ENCODE measurements at regions not wholly inside any gene's neighbourhood (a gene's known extent, or its start where the extent isn't known, plus 50 kb on each side); places are given as distances from the start of the nearest gene placed in this dataset.

DNA sequence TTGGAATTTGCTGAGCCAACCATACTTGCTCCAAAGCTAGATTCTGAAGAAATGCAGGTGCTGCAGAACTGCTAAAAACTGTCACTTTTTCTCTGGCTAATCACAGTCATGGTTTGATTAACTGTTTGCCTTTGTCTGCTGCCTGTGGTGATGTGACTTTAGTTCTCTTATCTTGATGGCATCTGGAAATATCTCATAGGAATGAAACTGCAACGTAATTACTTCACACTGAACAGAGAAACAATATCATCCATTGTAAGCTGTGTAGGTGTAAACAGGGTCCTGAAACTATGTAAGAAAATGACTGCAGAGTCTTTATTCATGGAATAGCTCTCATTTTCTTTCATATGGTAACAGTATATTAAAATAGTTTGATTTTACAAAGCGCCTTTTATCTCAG is 721.9 kb upstream of the HS3ST5 start:
- ATAC-seq: no peak
- in situ Hi-C loops (cut with HindIII; ENCODE audit: low pct_unique_long_range_greater_than_20kb, low sequenced_read_pairs): no loop called here
- BruUV-seq (replicated peaks): no TSS peak

DNA sequence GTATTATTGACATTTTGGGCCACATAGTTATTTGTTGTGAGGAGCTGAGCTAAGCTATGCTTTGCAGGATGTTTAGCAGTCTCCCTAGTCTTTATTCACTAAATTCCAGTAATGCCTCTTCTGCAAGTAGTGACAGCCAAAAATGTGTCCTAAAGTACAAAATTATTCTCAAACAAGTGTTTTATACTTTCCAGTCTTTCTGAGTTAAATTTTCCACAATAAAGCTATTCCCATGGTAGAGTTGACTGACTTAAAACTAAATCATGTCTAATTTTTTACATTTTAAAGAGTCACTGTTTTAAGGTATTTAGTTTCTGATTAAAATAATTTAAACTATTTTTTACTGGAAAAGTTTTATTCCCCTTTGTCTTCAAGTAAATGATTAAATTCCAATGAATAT is 717.8 kb upstream of the HS3ST5 start:
- TF ChIP-seq, protein P1, sequence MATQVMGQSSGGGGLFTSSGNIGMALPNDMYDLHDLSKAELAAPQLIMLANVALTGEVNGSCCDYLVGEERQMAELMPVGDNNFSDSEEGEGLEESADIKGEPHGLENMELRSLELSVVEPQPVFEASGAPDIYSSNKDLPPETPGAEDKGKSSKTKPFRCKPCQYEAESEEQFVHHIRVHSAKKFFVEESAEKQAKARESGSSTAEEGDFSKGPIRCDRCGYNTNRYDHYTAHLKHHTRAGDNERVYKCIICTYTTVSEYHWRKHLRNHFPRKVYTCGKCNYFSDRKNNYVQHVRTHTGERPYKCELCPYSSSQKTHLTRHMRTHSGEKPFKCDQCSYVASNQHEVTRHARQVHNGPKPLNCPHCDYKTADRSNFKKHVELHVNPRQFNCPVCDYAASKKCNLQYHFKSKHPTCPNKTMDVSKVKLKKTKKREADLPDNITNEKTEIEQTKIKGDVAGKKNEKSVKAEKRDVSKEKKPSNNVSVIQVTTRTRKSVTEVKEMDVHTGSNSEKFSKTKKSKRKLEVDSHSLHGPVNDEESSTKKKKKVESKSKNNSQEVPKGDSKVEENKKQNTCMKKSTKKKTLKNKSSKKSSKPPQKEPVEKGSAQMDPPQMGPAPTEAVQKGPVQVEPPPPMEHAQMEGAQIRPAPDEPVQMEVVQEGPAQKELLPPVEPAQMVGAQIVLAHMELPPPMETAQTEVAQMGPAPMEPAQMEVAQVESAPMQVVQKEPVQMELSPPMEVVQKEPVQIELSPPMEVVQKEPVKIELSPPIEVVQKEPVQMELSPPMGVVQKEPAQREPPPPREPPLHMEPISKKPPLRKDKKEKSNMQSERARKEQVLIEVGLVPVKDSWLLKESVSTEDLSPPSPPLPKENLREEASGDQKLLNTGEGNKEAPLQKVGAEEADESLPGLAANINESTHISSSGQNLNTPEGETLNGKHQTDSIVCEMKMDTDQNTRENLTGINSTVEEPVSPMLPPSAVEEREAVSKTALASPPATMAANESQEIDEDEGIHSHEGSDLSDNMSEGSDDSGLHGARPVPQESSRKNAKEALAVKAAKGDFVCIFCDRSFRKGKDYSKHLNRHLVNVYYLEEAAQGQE (IDR thresholded peaks at IDR 0.05; ENCODE audit: insufficient read depth in 1 of 2, low read depth in 2 of 2, low read length in 1 of 2): no peak
- TF ChIP-seq TCF7L2 (IDR thresholded peaks at IDR 0.05; ENCODE audit: low read depth, low read length) (no peak), SIN3A (IDR thresholded peaks at IDR 0.05; ENCODE audit: borderline replicate concordance, insufficient read depth, low read depth, low read length) (no peak), POLR2AphosphoS5 (IDR thresholded peaks at IDR 0.05; ENCODE audit: low read depth, low read length) (no peak)
- TF ChIP-seq, protein P2, sequence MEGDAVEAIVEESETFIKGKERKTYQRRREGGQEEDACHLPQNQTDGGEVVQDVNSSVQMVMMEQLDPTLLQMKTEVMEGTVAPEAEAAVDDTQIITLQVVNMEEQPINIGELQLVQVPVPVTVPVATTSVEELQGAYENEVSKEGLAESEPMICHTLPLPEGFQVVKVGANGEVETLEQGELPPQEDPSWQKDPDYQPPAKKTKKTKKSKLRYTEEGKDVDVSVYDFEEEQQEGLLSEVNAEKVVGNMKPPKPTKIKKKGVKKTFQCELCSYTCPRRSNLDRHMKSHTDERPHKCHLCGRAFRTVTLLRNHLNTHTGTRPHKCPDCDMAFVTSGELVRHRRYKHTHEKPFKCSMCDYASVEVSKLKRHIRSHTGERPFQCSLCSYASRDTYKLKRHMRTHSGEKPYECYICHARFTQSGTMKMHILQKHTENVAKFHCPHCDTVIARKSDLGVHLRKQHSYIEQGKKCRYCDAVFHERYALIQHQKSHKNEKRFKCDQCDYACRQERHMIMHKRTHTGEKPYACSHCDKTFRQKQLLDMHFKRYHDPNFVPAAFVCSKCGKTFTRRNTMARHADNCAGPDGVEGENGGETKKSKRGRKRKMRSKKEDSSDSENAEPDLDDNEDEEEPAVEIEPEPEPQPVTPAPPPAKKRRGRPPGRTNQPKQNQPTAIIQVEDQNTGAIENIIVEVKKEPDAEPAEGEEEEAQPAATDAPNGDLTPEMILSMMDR (IDR thresholded peaks at IDR 0.05): no peak
- no TSS peak for BruUV-seq (replicated peaks)
- Histone ChIP-seq H3K27ac (ENCODE audit: low read length) (no peak overlapping the region), H3K9me3 (ENCODE audit: control insufficient read depth, insufficient read depth, low read depth, low read length) (0 out of 2 replicates have a peak, but pooled peaks cover 3% of the 10 kb centered on the region), H3K4me1 (ENCODE audit: control insufficient read depth, insufficient read depth, low read length) (no peaks in the 10 kb centered on the region), H3K36me3 (ENCODE audit: control insufficient read depth, insufficient read depth, low read length) (no peaks in the 10 kb centered on the region), H3K27me3 (ENCODE audit: control insufficient read depth, insufficient read depth, low read length) (no peaks in the 10 kb centered on the region), H3K4me3 (ENCODE audit: low read depth in 2 of 2, low read length in 2 of 2) (no peak overlapping the region)
- no peak for ATAC-seq
- CTCF ChIA-PET: no interaction called here
- intact Hi-C loops (cut with micrococcal nuclease; ENCODE audit: unreplicated experiment) (no loop called here), in situ Hi-C loops (cut with HindIII; ENCODE audit: low pct_unique_long_range_greater_than_20kb, low sequenced_read_pairs) (no loop called here)
- DNase-seq (ENCODE audit: low read depth, low spot score): no peak
- POLR2A ChIA-PET: no interaction called here

More for the DNA sequence above, 721.9 kb upstream of the HS3ST5 start:
- no peak for TF ChIP-seq POLR2AphosphoS5 (IDR thresholded peaks at IDR 0.05; ENCODE audit: low read depth, low read length)
- TF ChIP-seq SIN3A (IDR thresholded peaks at IDR 0.05; ENCODE audit: borderline replicate concordance, insufficient read depth, low read depth, low read length): no peak
- TF ChIP-seq, protein P2 (IDR thresholded peaks at IDR 0.05): no peak
- TF ChIP-seq TCF7L2 (IDR thresholded peaks at IDR 0.05; ENCODE audit: low read depth, low read length): no peak
- TF ChIP-seq, protein P1 (IDR thresholded peaks at IDR 0.05; ENCODE audit: insufficient read depth in 1 of 2, low read depth in 2 of 2, low read length in 1 of 2): no peak
- H3K27ac ChIP-seq (ENCODE audit: low read length): no peak overlapping the region
- CTCF ChIA-PET: no interaction called here
- POLR2A ChIA-PET: no interaction called here
- 0 out of 2 replicates have a peak, but pooled peaks cover 3% of the 10 kb centered on the region for H3K9me3 ChIP-seq (ENCODE audit: control insufficient read depth, insufficient read depth, low read depth, low read length)
- H3K27me3 ChIP-seq (ENCODE audit: control insufficient read depth, insufficient read depth, low read length): no peaks in the 10 kb centered on the region
- H3K36me3 ChIP-seq (ENCODE audit: control insufficient read depth, insufficient read depth, low read length): no peaks in the 10 kb centered on the region
- H3K4me3 ChIP-seq (ENCODE audit: low read depth in 2 of 2, low read length in 2 of 2): no peak overlapping the region
- no peak for DNase-seq (ENCODE audit: low read depth, low spot score)
- H3K4me1 ChIP-seq (ENCODE audit: control insufficient read depth, insufficient read depth, low read length): no peaks in the 10 kb centered on the region
- intact Hi-C loops (cut with micrococcal nuclease; ENCODE audit: unreplicated experiment): no loop called here
